AG04450 (cell line): ENCODE measurements at regions not wholly inside any gene's neighbourhood (a gene's known extent, or its start where the extent isn't known, plus 50 kb on each side); places are given as distances from the start of the nearest gene placed in this dataset.

Experiments
- CTCF ChIA-PET: fragments of 300-600, 350-600 bp; formaldehyde crosslinking; extraction: SDS; loops from one replicate; lab custom pipeline; 2022; ENCODE audit warnings: antibody characterized with exemption, inconsistent platforms; lab: Charles Lee
- POLR2A ChIA-PET: fragments of 350-600 bp; formaldehyde crosslinking; extraction: SDS; loops from one replicate; lab custom pipeline; 2021; ENCODE audit warnings: antibody characterized with exemption, inconsistent platforms; lab: Yijun Ruan, JAX
- DNase-seq: peaks from one replicate; pipeline ENCODE4 v3.0.0-alpha.2; 2011; ENCODE audit warnings: low read depth, low spot score
- H3K27ac ChIP-seq: one replicate; pipeline ENCODE4 v1.5.1; 2012; ENCODE audit warnings: low read depth, low read length, control low read depth
- H3K27me3 ChIP-seq: one replicate; pipeline ENCODE4 v1.6.0; 2012; ENCODE audit warnings: low read length; ENCODE audit not compliant: control insufficient read depth, insufficient read depth
- H3K4me3 ChIP-seq: 2 replicates; pipeline ENCODE4 v1.5.1; 2011; ENCODE audit warnings: mild to moderate bottlenecking, low read depth, low read length, control low read depth
- H3K9me3 ChIP-seq: 2 replicates; pipeline ENCODE4 v1.5.1; 2012; ENCODE audit warnings: low read length; ENCODE audit not compliant: control insufficient read depth, insufficient read depth
- TF ChIP-seq, protein P1 (sequence below): IDR thresholded peaks from 2 replicates; pipeline ENCODE4 v1.5.1; 2011; ENCODE audit warnings: low read depth, low read length, control low read depth, inconsistent platforms

- POLR2A ChIA-PET: no interaction called here
- DNase-seq: no peak
- CTCF ChIA-PET: no interaction called here
- Histone ChIP-seq H3K9me3 (no peaks in the 10 kb centered on the region), H3K27ac (no peak overlapping the region), H3K27me3 (peaks cover 5% of the 10 kb centered on the region), H3K4me3 (no peak overlapping the region)
- TF ChIP-seq, protein P1, sequence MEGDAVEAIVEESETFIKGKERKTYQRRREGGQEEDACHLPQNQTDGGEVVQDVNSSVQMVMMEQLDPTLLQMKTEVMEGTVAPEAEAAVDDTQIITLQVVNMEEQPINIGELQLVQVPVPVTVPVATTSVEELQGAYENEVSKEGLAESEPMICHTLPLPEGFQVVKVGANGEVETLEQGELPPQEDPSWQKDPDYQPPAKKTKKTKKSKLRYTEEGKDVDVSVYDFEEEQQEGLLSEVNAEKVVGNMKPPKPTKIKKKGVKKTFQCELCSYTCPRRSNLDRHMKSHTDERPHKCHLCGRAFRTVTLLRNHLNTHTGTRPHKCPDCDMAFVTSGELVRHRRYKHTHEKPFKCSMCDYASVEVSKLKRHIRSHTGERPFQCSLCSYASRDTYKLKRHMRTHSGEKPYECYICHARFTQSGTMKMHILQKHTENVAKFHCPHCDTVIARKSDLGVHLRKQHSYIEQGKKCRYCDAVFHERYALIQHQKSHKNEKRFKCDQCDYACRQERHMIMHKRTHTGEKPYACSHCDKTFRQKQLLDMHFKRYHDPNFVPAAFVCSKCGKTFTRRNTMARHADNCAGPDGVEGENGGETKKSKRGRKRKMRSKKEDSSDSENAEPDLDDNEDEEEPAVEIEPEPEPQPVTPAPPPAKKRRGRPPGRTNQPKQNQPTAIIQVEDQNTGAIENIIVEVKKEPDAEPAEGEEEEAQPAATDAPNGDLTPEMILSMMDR: no peak
These were observed 126.6 kb downstream of the AKAP11 start for GRCh38 chr13:42398533-42398932.

DNA sequence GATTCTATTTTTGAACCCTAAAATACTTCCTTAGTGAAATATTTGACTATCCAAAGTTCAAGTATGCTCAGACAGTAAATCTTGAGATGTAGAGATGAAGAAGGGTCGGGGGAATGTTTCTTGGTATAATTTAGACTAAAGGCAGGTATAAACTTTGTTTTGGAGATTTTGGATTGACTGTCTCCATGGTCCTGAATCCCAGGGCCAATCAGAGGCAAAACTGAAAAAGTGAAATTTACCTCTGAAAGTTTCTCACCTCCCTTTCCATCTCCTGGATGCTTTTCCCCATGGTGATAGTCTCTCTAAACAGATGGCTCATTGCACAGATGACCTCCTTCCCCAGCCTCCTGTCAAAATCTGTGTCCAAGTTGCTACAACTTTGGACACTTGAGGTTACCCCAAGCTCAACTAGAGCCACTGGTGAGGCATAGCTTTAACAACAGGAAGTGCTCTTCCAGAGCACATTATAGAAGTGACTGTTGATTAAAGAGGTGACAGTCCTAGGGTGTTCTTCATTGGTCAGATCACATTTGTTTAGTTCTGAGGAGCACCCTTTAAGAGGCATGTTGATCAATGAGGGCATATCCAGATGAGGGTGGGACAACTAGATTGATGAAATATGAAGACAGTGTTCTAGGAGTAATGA, 128.4 kb downstream of the AKAP11 start:
- Histone ChIP-seq H3K27ac (no peak overlapping the region), H3K27me3 (peaks cover 2% of the 10 kb centered on the region), H3K9me3 (no peaks in the 10 kb centered on the region), H3K4me3 (no peak overlapping the region)
- ChIA-PET CTCF (no interaction called here), POLR2A (interaction anchor here (0.6 kb wide), 1 partner anchor 118 kb away, joined by 3 read pairs; no protein-coding TSS in a partner anchor)
- TF ChIP-seq, protein P1: no peak
- DNase-seq: no peak

DNA sequence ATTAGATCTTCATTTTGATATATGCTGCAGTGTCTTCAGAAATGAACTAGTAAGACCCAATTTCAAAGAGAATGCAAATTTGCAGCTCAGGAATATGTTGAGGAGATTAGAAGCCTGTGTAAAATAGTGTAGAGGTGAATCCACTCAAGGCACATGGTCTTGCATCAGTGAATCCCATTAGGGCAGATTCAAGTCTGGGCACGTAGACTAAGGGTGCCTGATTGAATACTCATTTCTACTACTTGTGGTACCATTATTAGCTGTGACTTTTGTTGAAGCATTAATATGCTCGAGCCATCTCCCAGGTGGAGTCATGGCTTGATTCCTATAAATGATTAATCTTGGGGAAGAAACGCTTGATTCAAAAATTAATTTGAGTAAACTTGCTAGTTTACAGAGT, 129.4 kb downstream of the AKAP11 start:
- Histone ChIP-seq H3K27me3 (peaks cover 2% of the 10 kb centered on the region), H3K9me3 (no peaks in the 10 kb centered on the region), H3K4me3 (no peak overlapping the region), H3K27ac (no peak overlapping the region)
- TF ChIP-seq, protein P1: no peak
- DNase-seq: no peak
- ChIA-PET CTCF (no interaction called here), POLR2A (no interaction called here)

- POLR2A ChIA-PET: no interaction called here
These were observed 133.9 kb downstream of the AKAP11 start for GRCh38 chr13:42405665-42406390.

More at GRCh38 chr13:42405665-42406390, 133.9 kb downstream of the AKAP11 start:
- Histone ChIP-seq H3K27ac (no peak overlapping the region), H3K9me3 (no peaks in the 10 kb centered on the region), H3K4me3 (no peak overlapping the region), H3K27me3 (peaks cover 3% of the 10 kb centered on the region)
- CTCF ChIA-PET: interaction anchor here (0.6 kb wide), 1 partner anchor 17 kb away, joined by 3 read pairs; no protein-coding TSS in a partner anchor
- TF ChIP-seq, protein P1: no peak
- DNase-seq: no peak
